ENCODE measurements at regions not wholly inside any gene's neighbourhood (a gene's known extent, or its start where the extent isn't known, plus 50 kb on each side); places are given as distances from the start of the nearest gene placed in this dataset.

DNA sequence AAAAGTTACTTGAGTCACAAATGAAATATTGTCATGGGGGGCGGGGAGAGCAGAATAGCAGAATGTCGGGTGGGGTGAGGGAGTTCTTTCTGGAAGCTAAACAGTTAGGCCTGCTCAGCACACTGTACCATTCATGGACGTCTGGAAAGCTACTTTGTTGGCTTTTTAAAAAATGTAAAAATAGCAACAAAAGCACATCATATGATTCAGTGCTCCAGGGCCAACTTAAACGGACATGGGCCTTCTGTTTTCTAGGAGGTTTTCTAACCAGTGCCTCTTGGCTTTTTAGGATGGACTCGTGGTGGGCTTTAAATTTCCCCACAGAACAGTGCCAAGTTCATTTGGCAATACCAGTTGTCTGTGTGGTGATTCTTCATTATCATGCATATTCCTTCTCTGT lies 57.4 kb upstream of the CLCN4 start:
- Histone ChIP-seq H3K4me1 (ENCODE audit: control insufficient read depth, insufficient read depth, low read length) (no peaks in the 10 kb centered on the region), H3K9me3 (ENCODE audit: control insufficient read depth, low read depth, low read length) (no peaks in the 10 kb centered on the region), H3K27me3 (ENCODE audit: control insufficient read depth, insufficient read depth, low read length) (no peaks in the 10 kb centered on the region), H3K36me3 (ENCODE audit: control insufficient read depth, insufficient read depth, low read length) (peaks cover 9% of the 10 kb centered on the region), H3K27ac (ENCODE audit: low read length) (no peak overlapping the region), H3K4me3 (ENCODE audit: low read length) (no peak overlapping the region)
- WGBS (ENCODE audit: insufficient coverage, low lambda C conversion rate) = no CpG with 5 or more reads among the region's 5 CpGs
- DNase-seq = no peak

DNA sequence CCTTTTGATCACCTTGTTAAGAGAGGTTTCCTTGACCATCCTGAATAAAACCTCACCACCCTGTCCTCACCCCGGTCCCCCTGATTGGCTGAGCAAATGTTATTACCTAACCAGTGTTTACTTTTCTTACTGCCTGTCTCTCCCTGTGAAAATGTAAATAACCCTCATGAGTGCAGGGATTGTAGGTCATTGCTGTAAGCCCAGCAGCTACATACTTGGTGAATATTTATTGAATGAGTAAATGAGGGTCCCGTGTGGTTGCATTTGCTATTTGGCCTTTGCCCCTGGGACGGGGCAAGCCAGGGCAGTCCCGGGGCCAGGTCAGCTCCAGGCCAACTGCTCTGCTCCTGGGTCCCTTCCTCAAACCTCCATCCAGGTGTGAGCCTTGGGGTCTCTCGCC lies 55.5 kb upstream of the CLCN4 start:
- no peaks in the 10 kb centered on the region for H3K9me3 ChIP-seq (ENCODE audit: control insufficient read depth, low read depth, low read length)
- H3K4me1 ChIP-seq (ENCODE audit: control insufficient read depth, insufficient read depth, low read length) = no peaks in the 10 kb centered on the region
- H3K27ac ChIP-seq (ENCODE audit: low read length) = no peak overlapping the region
- no peaks in the 10 kb centered on the region for H3K27me3 ChIP-seq (ENCODE audit: control insufficient read depth, insufficient read depth, low read length)
- WGBS (ENCODE audit: insufficient coverage, low lambda C conversion rate) = no CpG with 5 or more reads among the region's 5 CpGs
- H3K4me3 ChIP-seq (ENCODE audit: low read length) = no peak overlapping the region
- peaks cover 5% of the 10 kb centered on the region for H3K36me3 ChIP-seq (ENCODE audit: control insufficient read depth, insufficient read depth, low read length)
- no peak for DNase-seq

DNA sequence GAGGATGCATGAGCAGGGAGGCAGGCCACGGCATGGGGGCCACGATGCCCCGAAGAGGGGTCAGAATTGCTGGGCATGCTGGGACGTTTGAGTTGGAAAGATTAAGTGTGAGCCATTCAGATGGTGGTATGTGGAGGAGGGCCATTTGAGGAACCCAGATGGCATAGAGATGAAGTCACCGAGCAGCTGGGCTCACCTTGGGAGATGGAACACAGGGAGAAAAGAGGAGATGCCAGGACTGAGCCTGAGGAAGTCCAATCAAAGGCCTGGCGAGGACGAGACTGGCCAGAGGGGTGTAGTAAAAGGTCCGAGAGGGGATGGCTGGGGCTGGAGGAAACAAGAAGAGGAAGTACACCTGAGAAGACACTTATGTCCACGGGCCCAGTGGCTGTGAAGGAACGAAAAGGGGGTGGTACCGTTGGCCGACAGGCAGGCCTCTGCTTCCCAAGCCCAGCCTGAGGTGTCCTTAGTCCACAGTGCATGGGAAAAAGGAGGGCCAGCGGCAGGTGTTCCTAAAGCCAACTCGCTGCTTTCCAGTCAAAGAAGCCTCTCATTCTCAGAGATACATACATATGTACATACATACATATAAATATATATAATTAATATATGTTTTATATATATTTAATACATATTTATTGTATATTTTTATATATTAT lies 54.6 kb upstream of the CLCN4 start:
- H3K36me3 ChIP-seq (ENCODE audit: control insufficient read depth, insufficient read depth, low read length) = peaks cover 4% of the 10 kb centered on the region
- no peaks in the 10 kb centered on the region for H3K9me3 ChIP-seq (ENCODE audit: control insufficient read depth, low read depth, low read length)
- no peaks in the 10 kb centered on the region for H3K4me1 ChIP-seq (ENCODE audit: control insufficient read depth, insufficient read depth, low read length)
- H3K27me3 ChIP-seq (ENCODE audit: control insufficient read depth, insufficient read depth, low read length) = no peaks in the 10 kb centered on the region
- no peak overlapping the region for H3K4me3 ChIP-seq (ENCODE audit: low read length)
- no peak for DNase-seq
- H3K27ac ChIP-seq (ENCODE audit: low read length) = no peak overlapping the region
- WGBS (ENCODE audit: insufficient coverage, low lambda C conversion rate) = no CpG with 5 or more reads among the region's 14 CpGs

DNA sequence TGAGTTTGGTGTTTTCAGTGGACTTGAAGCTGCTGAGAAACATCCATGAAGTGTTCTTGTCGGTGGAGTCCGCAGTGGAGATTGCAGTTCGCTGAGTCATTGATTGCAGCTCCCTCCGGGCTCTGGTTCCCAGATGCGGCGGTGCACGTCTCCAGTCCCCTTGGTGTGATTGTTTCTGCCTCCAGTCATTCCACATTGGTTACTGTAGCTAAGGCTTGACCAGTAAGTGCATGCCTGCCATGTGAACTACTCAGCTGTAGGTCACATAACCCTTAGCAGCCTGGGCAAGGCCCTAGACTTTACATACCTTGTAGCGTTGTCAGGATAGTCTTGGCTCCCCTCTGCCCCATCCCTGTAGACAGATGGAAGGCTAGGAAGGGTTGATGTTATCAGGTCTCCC lies 53.8 kb upstream of the CLCN4 start:
- no CpG with 5 or more reads among the region's 8 CpGs for WGBS (ENCODE audit: insufficient coverage, low lambda C conversion rate)
- Histone ChIP-seq H3K27ac (ENCODE audit: low read length) (no peak overlapping the region), H3K4me3 (ENCODE audit: low read length) (no peak overlapping the region), H3K27me3 (ENCODE audit: control insufficient read depth, insufficient read depth, low read length) (no peaks in the 10 kb centered on the region), H3K4me1 (ENCODE audit: control insufficient read depth, insufficient read depth, low read length) (no peaks in the 10 kb centered on the region), H3K9me3 (ENCODE audit: control insufficient read depth, low read depth, low read length) (no peaks in the 10 kb centered on the region), H3K36me3 (ENCODE audit: control insufficient read depth, insufficient read depth, low read length) (peaks cover 4% of the 10 kb centered on the region)
- no peak for DNase-seq

DNA sequence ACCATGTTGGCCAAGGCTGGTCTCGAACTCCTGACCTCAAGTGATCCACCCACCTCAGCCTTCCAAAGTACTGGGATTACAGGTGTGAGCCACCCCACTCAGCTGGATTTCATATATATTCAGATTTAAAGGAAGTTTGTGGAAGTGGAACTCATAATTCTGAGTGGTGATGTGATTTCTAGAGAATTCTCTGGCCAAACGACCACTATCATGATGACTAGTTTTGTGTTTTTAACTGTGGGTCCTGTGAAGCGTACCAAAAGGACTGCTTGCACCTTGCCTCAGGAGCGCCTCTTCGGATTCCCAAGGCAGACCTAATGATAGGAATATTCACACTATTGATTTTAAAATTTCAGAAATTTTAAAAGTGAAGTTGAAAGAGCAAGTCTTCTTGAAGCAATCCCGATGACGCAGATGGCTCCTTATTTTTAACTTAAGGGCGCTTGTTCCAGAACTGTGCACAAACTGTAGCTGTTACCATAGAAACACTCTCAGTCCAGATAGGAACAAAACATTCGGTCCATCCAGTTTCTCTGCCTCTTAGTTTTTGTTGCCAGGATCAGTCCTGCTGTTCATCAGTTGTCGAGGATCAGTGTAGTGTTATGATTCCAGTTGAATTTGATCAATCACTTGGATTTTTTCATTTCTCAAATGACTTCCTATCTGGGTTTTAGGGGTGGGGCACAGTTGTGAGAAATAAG lies 51.7 kb upstream of the CLCN4 start:
- no peaks in the 10 kb centered on the region for H3K4me1 ChIP-seq (ENCODE audit: control insufficient read depth, insufficient read depth, low read length)
- no peaks in the 10 kb centered on the region for H3K27me3 ChIP-seq (ENCODE audit: control insufficient read depth, insufficient read depth, low read length)
- DNase-seq = peak in 1 of 2 donors; percentile 16
- WGBS (ENCODE audit: insufficient coverage, low lambda C conversion rate) = no CpG with 5 or more reads among the region's 10 CpGs
- H3K4me3 ChIP-seq (ENCODE audit: low read length) = no peak overlapping the region
- no peaks in the 10 kb centered on the region for H3K9me3 ChIP-seq (ENCODE audit: control insufficient read depth, low read depth, low read length)
- no peaks in the 10 kb centered on the region for H3K36me3 ChIP-seq (ENCODE audit: control insufficient read depth, insufficient read depth, low read length)
- H3K27ac ChIP-seq (ENCODE audit: low read length) = no peak overlapping the region

DNA sequence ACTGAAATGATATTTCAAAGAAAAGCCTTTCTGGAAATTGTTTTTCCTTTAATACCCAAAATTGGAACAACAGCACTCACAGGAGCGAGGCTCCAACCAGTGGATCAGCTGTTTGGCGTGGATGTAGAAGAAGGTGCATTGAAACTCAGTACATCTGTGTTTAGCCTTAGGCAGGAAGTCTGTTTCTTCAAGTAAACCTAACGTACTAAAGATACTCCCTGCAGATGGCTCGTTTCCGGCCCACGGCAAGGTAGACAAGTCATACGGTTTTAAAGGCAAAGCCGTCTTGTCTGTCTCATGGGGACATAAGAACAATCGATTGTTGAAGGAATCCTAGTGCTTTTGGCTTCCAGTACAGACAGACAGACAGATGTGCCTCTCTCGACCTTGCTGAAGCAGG lies 50.0 kb upstream of the CLCN4 start:
- Histone ChIP-seq H3K27me3 (ENCODE audit: control insufficient read depth, insufficient read depth, low read length) (no peaks in the 10 kb centered on the region), H3K36me3 (ENCODE audit: control insufficient read depth, insufficient read depth, low read length) (peaks cover 2% of the 10 kb centered on the region), H3K4me3 (ENCODE audit: low read length) (no peak overlapping the region), H3K9me3 (ENCODE audit: control insufficient read depth, low read depth, low read length) (no peaks in the 10 kb centered on the region), H3K4me1 (ENCODE audit: control insufficient read depth, insufficient read depth, low read length) (no peaks in the 10 kb centered on the region), H3K27ac (ENCODE audit: low read length) (no peak overlapping the region)
- DNase-seq = no peak
- WGBS (ENCODE audit: insufficient coverage, low lambda C conversion rate) = no CpG with 5 or more reads among the region's 10 CpGs

Data from large intestine (tissue), 3 donors.